H1 (cell line): ENCODE measurements at regions not wholly inside any gene's neighbourhood (a gene's known extent, or its start where the extent isn't known, plus 50 kb on each side); places are given as distances from the start of the nearest gene placed in this dataset.

Experiments
- CTCF ChIA-PET: fragments of 300-600 bp; sonication (Branson Sonifier 250); formaldehyde crosslinking; loops from one replicate; lab custom pipeline; 2021; ENCODE audit not compliant: partially characterized antibody; lab: Charles Lee
- POLR2A ChIA-PET: fragments of 300-600 bp; sonication (Branson Sonifier 250); formaldehyde crosslinking; loops from one replicate; lab custom pipeline; 2021; ENCODE audit warnings: inconsistent platforms; ENCODE audit not compliant: partially characterized antibody; lab: Charles Lee
- DNase-seq, 2 experiments: peaks; one replicate each; pipeline versions ENCODE4 v3.0.0 to v3.0.0-alpha.2; 2010 to 2022; ENCODE audit warnings: low spot score in 2 of 2, low read depth in 1 of 2, mixed read lengths in 1 of 2
- FAIRE-seq: peaks from 2 replicates; lab custom pipeline; 2011; peaks lifted over from hg19 to GRCh38; lab: Jason Lieb, UNC
- H2AFZ ChIP-seq: 2 replicates; pipeline ENCODE4 v1.8.1; 2012; ENCODE audit warnings: low read length, inconsistent platforms
- H2AK5ac ChIP-seq: 2 replicates; pipeline ENCODE4 v1.6.1; 2013; ENCODE audit warnings: low read depth, low read length
- H2BK120ac ChIP-seq: replicated peaks from 2 replicates; pipeline ENCODE3; 2013; ENCODE audit warnings: low read depth, low read length, inconsistent platforms
- H2BK12ac ChIP-seq: 2 replicates; pipeline ENCODE4 v1.6.1; 2013; ENCODE audit warnings: low read depth, low read length
- H2BK15ac ChIP-seq: 2 replicates; pipeline ENCODE4 v1.6.1; 2013; ENCODE audit warnings: low read length
- H2BK20ac ChIP-seq: 2 replicates; pipeline ENCODE4 v1.6.1; 2013; ENCODE audit warnings: low read length
- H2BK5ac ChIP-seq: 2 replicates; pipeline ENCODE4 v1.6.1; 2013; ENCODE audit warnings: low read depth, low read length
- H3K14ac ChIP-seq: 2 replicates; pipeline ENCODE4 v1.6.1; 2013; ENCODE audit warnings: inconsistent platforms; ENCODE audit not compliant: insufficient read length
- H3K18ac ChIP-seq: 2 replicates; pipeline ENCODE4 v1.6.1; 2013; ENCODE audit warnings: low read length; ENCODE audit errors: extremely low read depth
- H3K23ac ChIP-seq: 2 replicates; pipeline ENCODE4 v1.6.1; 2013; ENCODE audit warnings: inconsistent platforms; ENCODE audit not compliant: insufficient read length
- H3K23me2 ChIP-seq: 2 replicates; pipeline ENCODE4 v1.6.1; 2013; ENCODE audit warnings: low read depth, low read length
- H3K27ac ChIP-seq: 2 replicates; pipeline ENCODE4 v1.6.1; 2011; ENCODE audit warnings: low read depth, low read length, inconsistent platforms
- H3K27me3 ChIP-seq, 4 experiments: replicated peaks in 1 of 4; 1 replicate in 1 of 4; 2 replicates in 3 of 4; pipeline versions ENCODE4 v1.6.1 to v1.8.1; 2011 to 2013; ENCODE audit warnings: low read length in 3 of 4, mild to moderate bottlenecking in 3 of 4, inconsistent platforms in 2 of 4, mixed read lengths in 2 of 4, moderate library complexity in 1 of 4; ENCODE audit not compliant: control insufficient read depth in 3 of 4, insufficient read depth in 3 of 4; ENCODE audit errors: extremely low read depth in 1 of 4
- H3K36me3 ChIP-seq, 4 experiments: 2 replicates each; pipeline versions ENCODE4 v1.6.1 to v1.8.1; 2011 to 2013; ENCODE audit warnings: mild to moderate bottlenecking in 4 of 4, low read length in 3 of 4, moderate library complexity in 2 of 4, control low read depth in 1 of 4, inconsistent platforms in 1 of 4; ENCODE audit not compliant: insufficient read depth in 4 of 4, control insufficient read depth in 2 of 4
- H3K4ac ChIP-seq: replicated peaks from 2 replicates; pipeline ENCODE3; 2013; ENCODE audit warnings: low read length, low read depth, mixed read lengths, inconsistent platforms; ENCODE audit not compliant: insufficient read length
- H3K4me1 ChIP-seq, 4 experiments: replicated peaks in 1 of 4; 1 replicate in 1 of 4; 2 replicates in 3 of 4; pipeline versions ENCODE4 v1.6.1 to v1.8.1; 2011 to 2013; ENCODE audit warnings: low read length in 3 of 4, inconsistent platforms in 2 of 4, mixed read lengths in 1 of 4; ENCODE audit not compliant: insufficient read depth in 4 of 4, control insufficient read depth in 3 of 4
- H3K4me2 ChIP-seq, 2 experiments: 2 replicates each; pipeline versions ENCODE4 v1.6.1 to v1.8.1; 2011 to 2013; ENCODE audit warnings: low read depth in 2 of 2, low read length in 2 of 2, control low read depth in 1 of 2, inconsistent platforms in 1 of 2, mild to moderate bottlenecking in 1 of 2; ENCODE audit not compliant: insufficient read depth in 1 of 2
- H3K4me3 ChIP-seq, 4 experiments: fragments of 200-600, 300-600 bp in 1 of 4; sonication (generic), shearing (Covaris generic), sonication (Bioruptor Twin) in 1 of 4; 2 replicates each; pipeline versions ENCODE4 v1.5.1 to v1.8.1; 2011 to 2016; ENCODE audit warnings: low read length in 4 of 4, low read depth in 3 of 4, control low read depth in 2 of 4, inconsistent platforms in 2 of 4, mild to moderate bottlenecking in 2 of 4, mixed read lengths in 1 of 4, moderate library complexity in 1 of 4; ENCODE audit not compliant: insufficient read depth in 2 of 4; ENCODE audit errors: extremely low read depth in 1 of 4
- H3K56ac ChIP-seq: replicated peaks from 2 replicates; pipeline ENCODE3; 2013; ENCODE audit warnings: low read depth, mild to moderate bottlenecking, mixed read lengths, low read length, inconsistent platforms; ENCODE audit not compliant: insufficient read length
- H3K79me1 ChIP-seq: 2 replicates; pipeline ENCODE4 v1.6.1; 2013; ENCODE audit warnings: low read depth, low read length, control low read depth
- H3K79me2 ChIP-seq, 2 experiments: 2 replicates each; pipeline versions ENCODE4 v1.6.1 to v1.8.1; 2012 to 2013; ENCODE audit warnings: low read length in 2 of 2, mild to moderate bottlenecking in 2 of 2, inconsistent platforms in 1 of 2; ENCODE audit not compliant: insufficient read depth in 2 of 2, control insufficient read depth in 1 of 2
- H3K9ac ChIP-seq, 4 experiments: replicated peaks in 1 of 4; 1 replicate in 1 of 4; 2 replicates in 3 of 4; pipeline versions ENCODE4 v1.6.1 to v1.8.1; 2011 to 2013; ENCODE audit warnings: low read depth in 3 of 4, low read length in 3 of 4, control low read depth in 2 of 4, mild to moderate bottlenecking in 2 of 4, moderate library complexity in 2 of 4, inconsistent platforms in 1 of 4; ENCODE audit errors: extremely low read depth in 1 of 4
- H3K9me3 ChIP-seq, 2 experiments: 2 replicates each; pipeline versions ENCODE4 v1.6.1 to v1.8.1; 2012 to 2013; ENCODE audit warnings: mild to moderate bottlenecking in 2 of 2, moderate library complexity in 2 of 2, control low read depth in 1 of 2, inconsistent platforms in 1 of 2, low read depth in 1 of 2, low read length in 1 of 2, mixed read lengths in 1 of 2; ENCODE audit not compliant: insufficient read depth in 2 of 2
- H4K20me1 ChIP-seq, 2 experiments: replicated peaks in 1 of 2; 2 replicates each; pipeline versions ENCODE3 to v1.8.1; 2011 to 2013; ENCODE audit warnings: inconsistent platforms in 2 of 2, low read length in 2 of 2, mild to moderate bottlenecking in 1 of 2; ENCODE audit not compliant: insufficient read depth in 2 of 2, control insufficient read depth in 1 of 2
- H4K5ac ChIP-seq: 2 replicates; pipeline ENCODE4 v1.6.1; 2013; ENCODE audit warnings: low read length, low read depth, mixed read lengths, inconsistent platforms; ENCODE audit not compliant: insufficient read length
- H4K8ac ChIP-seq: 2 replicates; pipeline ENCODE4 v1.8.0; 2013; ENCODE audit warnings: mild to moderate bottlenecking, moderate library complexity, low read length, inconsistent platforms; ENCODE audit not compliant: insufficient read depth; ENCODE audit errors: extremely low read depth
- H4K91ac ChIP-seq: replicated peaks from 2 replicates; pipeline ENCODE3; 2013; ENCODE audit warnings: low read length, mixed read lengths, inconsistent platforms; ENCODE audit not compliant: insufficient read length
- ATF3 ChIP-seq: IDR thresholded peaks from 2 replicates; pipeline ENCODE4 v1.6.1; 2011; ENCODE audit warnings: low read depth, mild to moderate bottlenecking, low read length; ENCODE audit not compliant: insufficient read depth
- CHD2 ChIP-seq: IDR thresholded peaks from 2 replicates; pipeline ENCODE4 v1.6.1; 2012; ENCODE audit warnings: low read length, improper control_type of control experiment
- FOSL1 ChIP-seq: IDR thresholded peaks from 2 replicates; pipeline ENCODE4 v1.6.1; 2011; ENCODE audit warnings: mild to moderate bottlenecking, low read depth, low read length, moderate library complexity; ENCODE audit not compliant: insufficient read depth
- GTF2F1 ChIP-seq: IDR thresholded peaks from 2 replicates; pipeline ENCODE4 v1.6.1; 2012; ENCODE audit warnings: low read depth, low read length, improper control_type of control experiment, borderline replicate concordance
- HDAC6 ChIP-seq: IDR thresholded peaks from one replicate; pipeline ENCODE4 v1.7.1; 2012; ENCODE audit warnings: low read depth, mild to moderate bottlenecking, inconsistent platforms, low read length, moderate library complexity
- JUN ChIP-seq: IDR thresholded peaks from 2 replicates; pipeline ENCODE4 v1.6.1; 2011; ENCODE audit warnings: low read depth, mild to moderate bottlenecking, improper control_type of control experiment, low read length
- KDM1A ChIP-seq: fragments of 200-600, 300-600 bp; sonication (generic); IDR thresholded peaks from 2 replicates; pipeline ENCODE4 v1.7.1; 2016; ENCODE audit warnings: mild to moderate bottlenecking, low read length, borderline replicate concordance
- MAFK ChIP-seq: IDR thresholded peaks from 2 replicates; pipeline ENCODE4 v1.6.1; 2012; ENCODE audit warnings: low read depth, mild to moderate bottlenecking, improper control_type of control experiment, low read length
- NANOG ChIP-seq: IDR thresholded peaks from 2 replicates; pipeline ENCODE4 v1.6.1; 2011; ENCODE audit warnings: low read length, low read depth, mild to moderate bottlenecking, inconsistent platforms; ENCODE audit not compliant: insufficient read depth, poor library complexity, severe bottlenecking
- POLR2AphosphoS5 ChIP-seq: IDR thresholded peaks from 2 replicates; pipeline ENCODE4 v1.6.1; 2011; ENCODE audit warnings: low read depth, low read length
- SIX5 ChIP-seq: IDR thresholded peaks from 2 replicates; pipeline ENCODE4 v1.6.1; 2011; ENCODE audit warnings: mild to moderate bottlenecking, low read depth, low read length
- TBP ChIP-seq: IDR thresholded peaks from 2 replicates; pipeline ENCODE4 v1.6.1; 2011; ENCODE audit warnings: low read depth, low read length, improper control_type of control experiment
- USF2 ChIP-seq: IDR thresholded peaks from 2 replicates; pipeline ENCODE4 v1.6.1; 2011; ENCODE audit warnings: low read length, improper control_type of control experiment

GRCh38 chr14:43172899-43173548, 1334.1 kb downstream of the FSCB start:
- no peak overlapping the region for H3K9ac ChIP-seq
- ChIA-PET POLR2A (no interaction called here), CTCF (no interaction called here)
- H3K23me2 ChIP-seq: no peaks in the 10 kb centered on the region
- no peak overlapping the region for H3K27ac ChIP-seq
- no peak overlapping the region for H2BK15ac ChIP-seq
- H3K79me1 ChIP-seq: no peaks in the 10 kb centered on the region
- no peak overlapping the region for H3K18ac ChIP-seq
- H2AK5ac ChIP-seq: no peak overlapping the region
- H3K4ac ChIP-seq: no peak overlapping the region
- no peak overlapping the region for H3K56ac ChIP-seq
- no peaks in the 10 kb centered on the region for H3K79me2 ChIP-seq
- H3K4me2 ChIP-seq: no peak overlapping the region
- FAIRE-seq: no peak
- no peaks in the 10 kb centered on the region for H3K36me3 ChIP-seq
- no peaks in the 10 kb centered on the region for H4K20me1 ChIP-seq
- no peak for DNase-seq
- H4K91ac ChIP-seq: no peak overlapping the region
- H2BK120ac ChIP-seq: no peak overlapping the region
- no peak overlapping the region for H4K8ac ChIP-seq
- no peak overlapping the region for H2BK5ac ChIP-seq
- H3K4me3 ChIP-seq: no peak overlapping the region
- no peaks in the 10 kb centered on the region for H3K4me1 ChIP-seq
- no peak overlapping the region for H4K5ac ChIP-seq
- H2BK12ac ChIP-seq: no peak overlapping the region
- H3K14ac ChIP-seq: no peak overlapping the region
- H3K9me3 ChIP-seq: no peaks in the 10 kb centered on the region
- no peak overlapping the region for H2AFZ ChIP-seq
- H3K27me3 ChIP-seq: peaks cover 0 to 2% (median 0%) of the 10 kb centered on the region in 4 experiments; a peak in 1 of 7 replicates
- no peak overlapping the region for H2BK20ac ChIP-seq
- H3K23ac ChIP-seq: no peak overlapping the region
- TF ChIP-seq TBP: no peak
- TF ChIP-seq GTF2F1: no peak
- TF ChIP-seq CHD2: no peak
- no peak for TF ChIP-seq POLR2AphosphoS5
- TF ChIP-seq MAFK: no peak
- TF ChIP-seq JUN: no peak
- TF ChIP-seq KDM1A: no peak
- no peak for TF ChIP-seq FOSL1
- no peak for TF ChIP-seq NANOG
- no peak for TF ChIP-seq USF2
- no peak for TF ChIP-seq SIX5
- no peak for TF ChIP-seq ATF3
- TF ChIP-seq HDAC6: no peak
